GM12892 (cell line): ENCODE measurements at regions not wholly inside any gene's neighbourhood (a gene's known extent, or its start where the extent isn't known, plus 50 kb on each side); places are given as distances from the start of the nearest gene placed in this dataset.

Experiments
- POLR2A ChIP-seq: IDR thresholded peaks from 2 replicates; pipeline ENCODE4 v1.6.1; 2011; ENCODE audit warnings: low read depth, low read length, control low read depth
- POLR2AphosphoS5 ChIP-seq: IDR thresholded peaks from 2 replicates; pipeline ENCODE4 v1.6.1; 2011; ENCODE audit warnings: low read depth, low read length, control low read depth

- TF ChIP-seq POLR2AphosphoS5 (no peak), POLR2A (no peak)
These were observed 169.1 kb downstream of the NDUFA10 start for GRCh38 chr2:239855863-239856587.
